ENCODE measurements at regions not wholly inside any gene's neighbourhood (a gene's known extent, or its start where the extent isn't known, plus 50 kb on each side); places are given as distances from the start of the nearest gene placed in this dataset.

DNA sequence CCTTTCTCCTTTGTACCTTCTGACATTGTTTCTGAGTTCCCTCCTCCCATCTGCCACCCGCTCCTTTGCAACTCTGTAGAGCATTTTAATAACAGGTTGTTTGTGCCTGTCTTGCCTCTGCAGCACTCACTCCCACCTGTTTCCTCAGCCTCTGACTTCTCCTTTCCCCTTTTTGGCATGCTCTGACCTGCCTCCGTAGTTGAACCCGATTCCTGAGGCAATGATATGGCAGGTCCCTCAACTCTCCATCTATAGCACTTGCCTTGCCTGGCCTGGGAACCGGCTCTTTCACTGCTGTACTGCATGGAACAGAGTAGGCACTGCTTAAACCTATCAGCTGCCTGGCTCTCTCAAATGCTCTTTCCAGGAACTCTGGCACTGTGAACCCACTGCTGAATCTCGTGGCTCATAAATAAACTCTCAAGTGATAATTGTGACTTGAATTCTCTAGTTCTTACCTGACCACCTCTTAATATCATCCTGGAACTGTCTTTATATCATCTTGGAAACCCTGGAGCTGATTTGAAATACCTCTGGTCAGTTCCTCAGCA lies 50.3 kb downstream of the UTRN start:
- DNase-seq (ENCODE audit: low spot score), result no peak
- TF ChIP-seq, protein P1, sequence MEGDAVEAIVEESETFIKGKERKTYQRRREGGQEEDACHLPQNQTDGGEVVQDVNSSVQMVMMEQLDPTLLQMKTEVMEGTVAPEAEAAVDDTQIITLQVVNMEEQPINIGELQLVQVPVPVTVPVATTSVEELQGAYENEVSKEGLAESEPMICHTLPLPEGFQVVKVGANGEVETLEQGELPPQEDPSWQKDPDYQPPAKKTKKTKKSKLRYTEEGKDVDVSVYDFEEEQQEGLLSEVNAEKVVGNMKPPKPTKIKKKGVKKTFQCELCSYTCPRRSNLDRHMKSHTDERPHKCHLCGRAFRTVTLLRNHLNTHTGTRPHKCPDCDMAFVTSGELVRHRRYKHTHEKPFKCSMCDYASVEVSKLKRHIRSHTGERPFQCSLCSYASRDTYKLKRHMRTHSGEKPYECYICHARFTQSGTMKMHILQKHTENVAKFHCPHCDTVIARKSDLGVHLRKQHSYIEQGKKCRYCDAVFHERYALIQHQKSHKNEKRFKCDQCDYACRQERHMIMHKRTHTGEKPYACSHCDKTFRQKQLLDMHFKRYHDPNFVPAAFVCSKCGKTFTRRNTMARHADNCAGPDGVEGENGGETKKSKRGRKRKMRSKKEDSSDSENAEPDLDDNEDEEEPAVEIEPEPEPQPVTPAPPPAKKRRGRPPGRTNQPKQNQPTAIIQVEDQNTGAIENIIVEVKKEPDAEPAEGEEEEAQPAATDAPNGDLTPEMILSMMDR (conservative IDR thresholded peaks at IDR 0.05; ENCODE audit: low read depth), result no peak
- H3K27ac ChIP-seq, result no peak overlapping the region
- ChIA-PET CTCF (no interaction called here), POLR2A (ENCODE audit: low non-redundant PET) (no interaction called here)

DNA sequence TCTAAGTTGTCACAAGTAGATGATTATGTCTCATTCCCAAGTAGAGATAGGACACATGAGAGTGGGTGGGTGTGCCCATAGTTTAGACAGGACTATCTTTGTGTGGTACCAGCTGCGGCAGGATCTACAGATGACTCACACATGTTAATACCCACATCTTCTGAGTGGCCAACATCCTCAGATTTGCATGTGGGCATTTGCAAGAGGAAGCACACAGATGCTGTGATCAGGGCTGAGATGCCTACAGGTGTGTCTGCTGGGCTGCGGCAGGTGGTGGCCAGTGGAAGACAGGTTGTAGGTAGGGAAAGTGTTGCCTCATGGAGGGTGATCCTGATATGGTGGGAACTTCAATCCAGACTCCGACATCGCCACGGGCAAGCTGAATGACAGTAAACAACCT lies 50.8 kb downstream of the UTRN start:
- no peak for DNase-seq (ENCODE audit: low spot score)
- H3K27ac ChIP-seq, result no peak overlapping the region
- TF ChIP-seq, protein P1 (conservative IDR thresholded peaks at IDR 0.05; ENCODE audit: low read depth), result no peak
- ChIA-PET CTCF (no interaction called here), POLR2A (ENCODE audit: low non-redundant PET) (no interaction called here)

GRCh38 chr6:144336900-144337299 lies 51.8 kb downstream of the UTRN start:
- CTCF ChIA-PET, result interaction anchor here (0.6 kb wide), 2 partner anchors 9 to 324 kb away, joined by 3 read pairs; no protein-coding TSS in a partner anchor
- POLR2A ChIA-PET (ENCODE audit: low non-redundant PET), result no interaction called here
- H3K27ac ChIP-seq, result no peak overlapping the region
- TF ChIP-seq, protein P1 (conservative IDR thresholded peaks at IDR 0.05; ENCODE audit: low read depth), result no peak
- DNase-seq (ENCODE audit: low spot score), result no peak

DNA sequence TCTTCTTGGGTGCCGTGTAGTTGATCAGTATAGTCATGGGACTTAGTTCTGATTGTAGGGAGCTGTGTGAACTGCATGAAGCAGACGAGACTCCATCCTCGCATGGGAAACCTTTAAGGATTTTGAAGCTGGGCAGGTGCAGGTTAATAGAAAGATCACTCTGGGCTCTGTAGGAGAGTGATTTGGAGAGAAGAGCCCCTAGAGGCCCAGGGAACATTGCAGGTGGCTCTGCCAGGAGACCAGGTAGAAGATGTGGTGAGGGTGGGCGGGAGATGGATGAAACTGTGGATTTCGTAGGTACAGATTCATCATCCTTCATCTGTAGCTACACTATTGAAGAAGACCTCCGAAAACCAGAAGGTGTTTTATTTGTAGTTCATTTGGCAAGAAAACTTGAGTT lies 53.3 kb downstream of the UTRN start:
- ChIA-PET POLR2A (ENCODE audit: low non-redundant PET) (no interaction called here), CTCF (no interaction called here)
- TF ChIP-seq, protein P1 (conservative IDR thresholded peaks at IDR 0.05; ENCODE audit: low read depth), result no peak
- no peak overlapping the region for H3K27ac ChIP-seq
- DNase-seq (ENCODE audit: low spot score), result no peak

DNA sequence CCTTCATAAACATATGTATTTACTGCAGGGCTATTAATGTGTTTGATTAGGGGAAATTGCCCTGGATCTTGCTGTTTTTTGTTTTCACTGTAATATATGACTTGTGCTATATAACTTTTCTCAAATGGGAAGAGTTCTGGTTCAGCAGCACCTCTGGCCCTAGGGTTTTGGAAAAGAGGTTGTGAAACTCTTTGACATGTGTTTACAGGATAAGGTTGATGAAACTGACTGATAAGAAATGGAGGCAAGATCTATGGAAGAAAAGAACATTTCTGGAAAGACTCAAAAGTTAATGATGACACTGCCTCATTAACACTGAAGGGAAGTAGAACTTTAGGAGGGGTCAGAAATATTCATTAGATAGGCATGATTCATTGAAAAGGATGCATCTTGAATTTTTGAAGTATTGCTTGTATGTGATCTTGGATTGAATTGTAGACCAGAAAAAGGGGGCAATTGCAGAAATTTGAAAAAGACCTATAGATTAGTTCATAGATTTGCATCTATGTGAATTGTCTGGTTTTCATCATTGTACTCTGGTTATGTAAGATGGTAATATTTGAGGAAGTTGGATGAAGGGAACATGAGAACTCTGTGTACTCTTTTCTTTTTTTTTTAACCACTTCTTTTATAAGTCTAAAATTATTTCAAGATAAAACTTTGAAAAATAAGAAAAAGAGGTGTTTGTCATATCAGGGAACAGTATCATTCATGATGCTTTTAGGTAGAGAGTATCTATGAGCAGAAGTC lies 54.0 kb downstream of the UTRN start:
- H3K27ac ChIP-seq, result no peak overlapping the region
- TF ChIP-seq, protein P1 (conservative IDR thresholded peaks at IDR 0.05; ENCODE audit: low read depth), result no peak
- ChIA-PET CTCF (no interaction called here), POLR2A (ENCODE audit: low non-redundant PET) (no interaction called here)
- no peak for DNase-seq (ENCODE audit: low spot score)

DNA sequence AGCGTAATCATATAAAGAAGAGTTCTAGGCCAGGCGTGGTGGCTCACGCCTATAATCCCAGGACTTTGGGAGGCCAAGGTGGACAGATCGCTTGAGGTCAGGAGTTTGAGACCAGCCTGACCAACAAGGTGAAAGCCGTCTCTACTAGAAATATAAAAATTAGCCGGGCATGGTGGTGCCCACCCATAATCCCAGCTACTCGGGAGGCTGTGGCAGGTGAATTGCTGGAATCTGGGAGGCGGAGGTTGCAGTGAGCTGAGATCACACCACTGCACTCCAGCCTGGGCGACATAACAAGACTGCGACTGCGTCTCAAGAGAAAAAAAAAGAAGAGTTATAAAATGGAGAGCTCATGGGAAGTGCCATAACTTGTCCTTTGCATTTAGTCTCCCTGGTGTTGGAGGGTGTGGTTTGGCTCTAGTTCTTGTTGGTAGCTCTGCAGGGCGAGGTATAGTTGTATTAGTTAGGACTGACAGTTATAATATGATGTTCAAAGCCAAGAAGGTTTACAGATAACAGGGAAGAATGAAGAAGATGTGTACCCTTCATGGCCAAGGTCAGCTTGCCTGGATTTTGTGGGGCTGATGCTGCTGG lies 54.8 kb downstream of the UTRN start:
- ChIA-PET POLR2A (ENCODE audit: low non-redundant PET) (no interaction called here), CTCF (interaction anchor here (0.7 kb wide), 1 partner anchor 121 kb away, joined by 3 read pairs; no protein-coding TSS in a partner anchor)
- TF ChIP-seq, protein P1 (conservative IDR thresholded peaks at IDR 0.05; ENCODE audit: low read depth), result no peak
- 0 out of 2 replicates have a peak overlapping the region, but pooled peaks have one; percentile 20 for H3K27ac ChIP-seq
- no peak for DNase-seq (ENCODE audit: low spot score)

Data from RWPE1 (cell line).